ENCODE measurements at regions not wholly inside any gene's neighbourhood (a gene's known extent, or its start where the extent isn't known, plus 50 kb on each side); places are given as distances from the start of the nearest gene placed in this dataset.
"Not testable (repeated sequence)": the region's sequence is repeated elsewhere in the genome, so short reads cannot be mapped to it uniquely, and the experiment has no call there.

GRCh38 chr5:104594850-104595249 lies 1032.3 kb upstream of the NUDT12 start:
- DNase-seq: no peak

- no peak for DNase-seq
Measured at GRCh38 chr5:104576677-104577076, 1014.1 kb upstream of the NUDT12 start.

GRCh38 chr5:104573949-104574709 lies 1011.5 kb upstream of the NUDT12 start:
- no peak for DNase-seq

GRCh38 chr5:104569621-104570020 lies 1007.0 kb upstream of the NUDT12 start:
- DNase-seq: no peak

GRCh38 chr5:104564530-104564929 lies 1001.9 kb upstream of the NUDT12 start:
- no peak for DNase-seq

- no peak for DNase-seq
Measured at GRCh38 chr5:104556957-104557356, 994.4 kb upstream of the NUDT12 start.

GRCh38 chr5:104551628-104552027 lies 989.0 kb upstream of the NUDT12 start:
- DNase-seq: no peak

GRCh38 chr5:104546871-104547270 lies 984.3 kb upstream of the NUDT12 start:
- DNase-seq: not testable (repeated sequence)

- no peak for DNase-seq
Measured at GRCh38 chr5:104541141-104541785, 978.7 kb upstream of the NUDT12 start.

- no peak for DNase-seq
Measured at GRCh38 chr5:104540448-104540847, 977.9 kb upstream of the NUDT12 start.

- DNase-seq: no peak
Measured at GRCh38 chr5:104539618-104540350, 977.2 kb upstream of the NUDT12 start.

GRCh38 chr5:104538734-104539133 lies 976.1 kb upstream of the NUDT12 start:
- DNase-seq: no peak

- no peak for DNase-seq
Measured at GRCh38 chr5:104533498-104533897, 970.9 kb upstream of the NUDT12 start.

- no peak for DNase-seq
Measured at GRCh38 chr5:104526866-104527265, 964.3 kb upstream of the NUDT12 start.

GRCh38 chr5:104513640-104514072 lies 951.1 kb upstream of the NUDT12 start:
- DNase-seq: no peak

- no peak for DNase-seq
Measured at GRCh38 chr5:104513121-104513602, 950.6 kb upstream of the NUDT12 start.

GRCh38 chr5:104512063-104512825 lies 949.7 kb upstream of the NUDT12 start:
- no peak for DNase-seq

GRCh38 chr5:104498281-104498680 lies 935.7 kb upstream of the NUDT12 start:
- DNase-seq: no peak

GRCh38 chr5:104494083-104494482 lies 931.5 kb upstream of the NUDT12 start:
- no peak for DNase-seq

GRCh38 chr5:104472811-104473210 lies 910.2 kb upstream of the NUDT12 start:
- DNase-seq: no peak

- DNase-seq: no peak
Measured at GRCh38 chr5:104456122-104456521, 893.5 kb upstream of the NUDT12 start.

GRCh38 chr5:104452550-104452949 lies 890.0 kb upstream of the NUDT12 start:
- DNase-seq: no peak

GRCh38 chr5:104451911-104452310 lies 889.3 kb upstream of the NUDT12 start:
- not testable (repeated sequence) for DNase-seq

Measured in activated CD8-positive, alpha-beta memory T cell treated with anti-CD3 and anti-CD28 coated beads, Interleukin-2, amount 50 U/mL, for 48 hours (primary cell).